ENCODE measurements at regions not wholly inside any gene's neighbourhood (a gene's known extent, or its start where the extent isn't known, plus 50 kb on each side); places are given as distances from the start of the nearest gene placed in this dataset.

- DNase-seq (ENCODE audit: low read depth): no peak
Measured at GRCh38 chr20:41669708-41670263, 51.6 kb upstream of the CHD6 start.

GRCh38 chr20:41668057-41668749 lies 50.0 kb upstream of the CHD6 start:
- TF ChIP-seq CTCF (conservative IDR thresholded peaks at IDR 0.05; ENCODE audit: low read depth, low read length): no peak
- no peak overlapping the region for H3K4me3 ChIP-seq (ENCODE audit: low read depth, low read length)
- no peak for DNase-seq (ENCODE audit: low read depth)

More at GRCh38 chr20:41669708-41670263, 51.6 kb upstream of the CHD6 start:
- H3K4me3 ChIP-seq (ENCODE audit: low read depth, low read length): no peak overlapping the region
- no peak for TF ChIP-seq CTCF (conservative IDR thresholded peaks at IDR 0.05; ENCODE audit: low read depth, low read length)

All from choroid plexus epithelial cell (primary cell).